ENCODE measurements at regions not wholly inside any gene's neighbourhood (a gene's known extent, or its start where the extent isn't known, plus 50 kb on each side); places are given as distances from the start of the nearest gene placed in this dataset.

DNA sequence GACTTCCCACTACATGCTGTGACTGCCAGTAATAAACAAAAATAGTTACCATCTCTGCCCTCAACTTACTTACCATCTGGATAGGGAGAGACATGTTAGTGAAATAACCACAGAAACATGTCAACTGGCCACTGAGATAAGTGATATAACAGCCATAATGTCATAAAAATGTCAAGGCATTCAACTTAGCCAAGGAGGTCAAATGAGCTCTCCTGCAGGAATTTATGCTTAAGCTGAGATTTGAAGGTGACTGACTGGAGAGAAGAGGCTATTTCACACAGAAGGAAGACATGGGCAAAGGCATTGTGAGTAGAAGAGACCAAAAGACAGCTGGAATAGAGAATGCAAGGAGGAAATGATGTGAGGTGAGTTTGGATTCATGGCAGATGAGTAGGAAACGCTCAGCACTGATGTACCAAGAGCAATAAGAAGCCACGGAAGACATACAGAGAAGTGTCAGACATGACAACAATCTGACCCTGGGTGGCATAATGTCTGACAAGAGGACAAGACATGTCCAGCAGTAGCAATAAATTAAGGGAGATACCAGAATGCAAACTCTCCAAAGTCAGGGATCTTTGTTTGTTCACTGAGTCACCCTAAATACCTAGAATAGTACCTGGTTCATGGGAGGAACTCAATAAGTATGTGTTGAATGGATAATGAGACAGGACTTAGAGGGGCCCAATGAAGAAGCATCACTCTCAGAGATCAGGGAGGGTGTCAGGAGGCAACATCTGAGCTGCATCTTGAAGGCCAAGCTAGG is 318.8 kb downstream of the ACTL7B start:
- H3K9me3 Mint-ChIP-seq (ENCODE audit: low read depth) = no peaks in the 10 kb centered on the region
- CTCF ChIA-PET = no interaction called here

DNA sequence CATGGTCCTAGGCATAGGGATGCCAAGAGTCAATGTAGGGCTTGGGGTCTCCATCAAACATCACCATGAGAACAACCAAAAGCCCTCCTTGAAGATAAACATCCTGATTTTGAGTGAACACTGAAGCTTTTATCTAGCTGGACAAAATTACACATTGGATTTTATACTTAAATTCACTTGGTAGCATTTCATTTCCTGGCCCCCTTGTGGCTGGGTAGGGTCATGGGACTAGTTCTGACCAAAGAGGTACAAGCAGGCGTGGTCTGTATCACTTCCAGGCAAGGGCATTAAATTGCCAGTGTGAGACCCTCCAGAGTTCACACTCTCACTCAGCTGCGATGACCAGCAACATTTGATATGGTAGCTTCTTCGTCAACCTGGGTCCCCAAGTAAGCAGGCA is 320.3 kb downstream of the ACTL7B start:
- CTCF ChIA-PET = no interaction called here
- no peak for ATAC-seq

More for the DNA sequence above, 318.8 kb downstream of the ACTL7B start:
- no peaks in the 10 kb centered on the region for H3K4me1 Mint-ChIP-seq
- ATAC-seq (no peak), DNase-seq (no peak)
- no peaks in the 10 kb centered on the region for H3K36me3 Mint-ChIP-seq
- H3K27me3 Mint-ChIP-seq = no peaks in the 10 kb centered on the region
- no peak overlapping the region for H3K27ac Mint-ChIP-seq
- H3K4me3 Mint-ChIP-seq = no peak overlapping the region

DNA sequence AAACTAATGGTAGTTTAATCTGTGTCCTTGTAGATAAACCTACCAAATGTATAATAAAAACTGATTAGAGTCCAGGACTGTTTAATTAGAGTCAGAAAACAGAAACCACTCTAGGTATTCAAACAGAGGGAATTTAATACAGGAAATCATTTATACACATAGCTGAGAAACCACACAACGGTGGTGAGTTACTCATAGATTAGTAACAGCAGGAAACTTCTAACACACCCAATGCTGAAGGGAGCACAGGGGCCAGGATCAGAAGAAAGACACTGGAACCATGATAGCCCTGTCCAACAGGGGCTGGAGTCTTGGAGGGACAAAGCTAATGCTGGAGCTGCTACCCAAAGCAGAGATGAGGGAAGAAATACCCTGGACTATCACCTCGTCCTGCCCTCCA is 321.0 kb downstream of the ACTL7B start:
- ATAC-seq (no peak), DNase-seq (no peak)
- no peaks in the 10 kb centered on the region for H3K9me3 Mint-ChIP-seq (ENCODE audit: low read depth)
- H3K27ac Mint-ChIP-seq = no peak overlapping the region
- H3K36me3 Mint-ChIP-seq = no peaks in the 10 kb centered on the region
- H3K4me1 Mint-ChIP-seq = no peaks in the 10 kb centered on the region
- H3K4me3 Mint-ChIP-seq = no peak overlapping the region
- CTCF ChIA-PET = no interaction called here
- H3K27me3 Mint-ChIP-seq = no peaks in the 10 kb centered on the region

More for the DNA sequence above, 320.3 kb downstream of the ACTL7B start:
- no peaks in the 10 kb centered on the region for H3K36me3 Mint-ChIP-seq
- no peaks in the 10 kb centered on the region for H3K4me1 Mint-ChIP-seq
- H3K9me3 Mint-ChIP-seq (ENCODE audit: low read depth) = no peaks in the 10 kb centered on the region
- H3K27ac Mint-ChIP-seq = no peak overlapping the region
- H3K27me3 Mint-ChIP-seq = no peaks in the 10 kb centered on the region
- H3K4me3 Mint-ChIP-seq = no peak overlapping the region
- DNase-seq = no peak

DNA sequence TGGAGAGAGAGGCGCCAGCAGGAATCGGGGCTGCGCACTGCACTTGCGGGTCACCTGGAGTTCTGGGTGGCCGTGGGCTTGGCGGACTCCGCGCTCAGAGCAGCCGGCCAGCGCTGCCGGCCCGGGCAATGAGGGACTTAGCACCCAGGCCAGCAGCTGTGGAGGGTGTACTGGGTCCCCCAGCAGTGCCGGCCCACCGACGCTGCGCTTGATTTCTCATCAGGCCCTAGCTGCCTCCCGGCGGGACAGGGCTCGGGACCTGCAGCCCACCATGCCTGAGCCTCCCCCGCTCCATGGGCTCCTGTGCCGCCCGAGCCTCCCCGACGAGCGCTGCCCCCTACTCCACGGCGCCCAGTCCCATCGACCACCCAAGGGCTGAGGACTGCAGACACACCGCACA is 325.6 kb downstream of the ACTL7B start:
- Mint-ChIP-seq H3K27me3 (no peaks in the 10 kb centered on the region), H3K9me3 (ENCODE audit: low read depth) (peaks cover 3% of the 10 kb centered on the region), H3K4me1 (no peaks in the 10 kb centered on the region)

DNA sequence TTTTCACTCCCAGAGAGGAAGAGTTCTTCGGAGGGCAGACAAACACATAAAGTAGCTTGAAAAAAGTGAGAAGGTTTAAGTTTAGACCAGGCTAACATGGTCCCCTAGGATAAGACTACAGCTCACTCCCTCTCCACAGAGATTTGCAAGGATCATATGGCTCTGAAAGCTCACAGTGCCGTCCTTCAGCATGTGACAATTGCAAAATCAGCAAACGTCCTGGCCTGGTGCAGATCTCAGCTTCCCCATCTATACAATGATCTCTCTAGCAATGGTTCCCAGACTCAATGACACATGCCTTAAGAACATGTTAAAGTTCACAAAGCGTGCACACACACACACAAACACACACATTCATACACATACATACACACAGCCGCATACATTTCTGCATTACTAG is 327.6 kb downstream of the ACTL7B start:
- no peaks in the 10 kb centered on the region for H3K27me3 Mint-ChIP-seq
- no peak overlapping the region for H3K4me3 Mint-ChIP-seq
- H3K4me1 Mint-ChIP-seq = no peaks in the 10 kb centered on the region
- no peak overlapping the region for H3K27ac Mint-ChIP-seq
- no peaks in the 10 kb centered on the region for H3K36me3 Mint-ChIP-seq
- DNase-seq (no peak), ATAC-seq (no peak)
- CTCF ChIA-PET = no interaction called here
- peaks cover 3% of the 10 kb centered on the region for H3K9me3 Mint-ChIP-seq (ENCODE audit: low read depth)

More for the DNA sequence above, 325.6 kb downstream of the ACTL7B start:
- DNase-seq (no peak), ATAC-seq (no peak)
- Mint-ChIP-seq H3K4me3 (no peak overlapping the region), H3K27ac (no peak overlapping the region), H3K36me3 (no peaks in the 10 kb centered on the region)
- CTCF ChIA-PET = no interaction called here

DNA sequence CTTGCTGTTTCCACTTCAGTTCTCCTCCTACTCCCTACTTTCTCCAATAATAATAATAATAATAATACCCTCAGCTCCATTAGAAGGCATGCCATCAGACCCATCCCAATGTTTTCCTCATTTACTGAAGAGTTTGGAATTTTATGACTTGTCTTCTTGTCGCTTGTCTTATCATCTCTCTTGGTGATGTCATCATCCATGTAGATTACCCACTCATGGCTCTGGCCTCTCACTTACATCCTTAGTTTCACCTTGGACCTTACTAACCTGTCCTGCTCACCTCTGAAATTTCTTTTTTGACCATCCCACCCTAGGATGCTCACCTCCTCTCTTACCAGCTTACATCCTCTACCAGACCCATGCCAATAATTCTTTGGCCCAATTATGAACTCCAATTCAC is 329.3 kb downstream of the ACTL7B start:
- CTCF ChIA-PET = no interaction called here
- no peak overlapping the region for H3K4me3 Mint-ChIP-seq
- no peaks in the 10 kb centered on the region for H3K27me3 Mint-ChIP-seq
- H3K36me3 Mint-ChIP-seq = no peaks in the 10 kb centered on the region
- H3K9me3 Mint-ChIP-seq (ENCODE audit: low read depth) = peaks cover 3% of the 10 kb centered on the region
- DNase-seq (no peak), ATAC-seq (no peak)
- no peaks in the 10 kb centered on the region for H3K4me1 Mint-ChIP-seq
- H3K27ac Mint-ChIP-seq = no peak overlapping the region

DNA sequence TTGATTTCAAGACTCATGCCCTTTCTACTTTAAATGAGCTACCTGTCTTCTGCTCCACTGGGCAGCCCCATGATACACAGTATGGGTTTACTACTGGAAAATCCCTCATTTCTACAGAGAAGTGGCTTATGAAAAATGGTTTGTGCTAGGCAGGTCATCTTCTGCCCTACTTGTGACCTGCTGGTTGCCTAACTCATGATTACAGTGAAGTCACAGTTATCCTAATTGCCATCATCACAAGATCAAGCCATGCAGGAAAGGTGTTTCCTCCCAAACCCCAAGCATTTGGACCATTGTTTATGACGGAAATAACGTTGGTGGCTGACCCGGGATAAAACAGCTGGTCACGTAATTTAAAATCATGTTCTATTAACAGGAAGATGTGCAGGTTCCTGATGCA is 330.6 kb downstream of the ACTL7B start:
- H3K36me3 Mint-ChIP-seq = no peaks in the 10 kb centered on the region
- no peak overlapping the region for H3K27ac Mint-ChIP-seq
- DNase-seq (no peak), ATAC-seq (no peak)
- H3K4me3 Mint-ChIP-seq = no peak overlapping the region
- no peaks in the 10 kb centered on the region for H3K27me3 Mint-ChIP-seq
- CTCF ChIA-PET = no interaction called here
- H3K4me1 Mint-ChIP-seq = no peaks in the 10 kb centered on the region
- peaks cover 3% of the 10 kb centered on the region for H3K9me3 Mint-ChIP-seq (ENCODE audit: low read depth)

DNA sequence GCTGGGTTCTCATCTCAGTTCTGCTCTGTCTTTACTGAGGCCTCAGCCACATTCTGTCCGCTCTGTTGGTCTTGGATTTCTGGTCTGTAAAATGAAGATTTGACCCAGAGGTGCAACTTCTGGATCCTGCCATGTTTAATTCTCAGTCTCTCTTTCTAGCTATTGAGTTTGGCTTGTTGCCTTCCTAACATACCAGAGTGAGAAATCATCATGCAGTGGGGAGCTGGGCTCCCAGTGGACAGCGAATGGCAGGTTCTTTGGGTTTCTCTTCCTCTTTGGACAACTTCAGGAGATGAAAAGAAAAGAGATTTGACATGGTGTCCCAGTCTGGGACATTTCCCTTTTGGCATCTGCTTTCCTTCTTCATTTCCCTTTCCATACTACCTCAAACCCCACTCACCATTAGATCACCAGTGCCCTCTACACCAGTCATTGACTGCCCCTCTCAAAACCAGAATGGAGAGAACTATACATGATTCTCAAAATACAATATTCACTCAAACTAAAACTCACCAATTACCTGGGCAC is 334.7 kb downstream of the ACTL7B start:
- Mint-ChIP-seq H3K4me3 (no peak overlapping the region), H3K36me3 (no peaks in the 10 kb centered on the region), H3K4me1 (no peaks in the 10 kb centered on the region), H3K27me3 (no peaks in the 10 kb centered on the region), H3K9me3 (ENCODE audit: low read depth) (no peaks in the 10 kb centered on the region), H3K27ac (no peak overlapping the region)
- CTCF ChIA-PET = no interaction called here
- DNase-seq = no peak
- no peak for ATAC-seq

DNA sequence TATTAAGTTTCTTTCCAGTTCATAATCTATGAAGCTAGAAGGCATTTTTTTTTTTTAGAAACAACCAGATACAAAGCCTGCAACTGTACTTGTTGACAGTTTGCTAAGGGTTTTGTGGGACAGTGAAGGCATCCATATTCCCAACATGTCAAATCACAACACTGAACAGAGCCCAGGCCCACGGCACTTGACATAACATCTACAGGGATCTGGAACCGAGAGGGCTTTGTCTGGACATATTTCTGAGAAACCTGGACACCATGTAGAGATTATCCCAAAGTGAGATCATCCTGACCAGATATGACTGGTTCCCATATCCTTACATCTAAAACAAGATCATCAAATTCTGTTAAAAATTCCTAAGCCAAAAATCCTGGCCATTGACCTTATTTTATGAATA is 336.3 kb downstream of the ACTL7B start:
- ATAC-seq = no peak
- no peaks in the 10 kb centered on the region for H3K9me3 Mint-ChIP-seq (ENCODE audit: low read depth)
- H3K36me3 Mint-ChIP-seq = no peaks in the 10 kb centered on the region
- no peak for DNase-seq
- H3K4me1 Mint-ChIP-seq = no peaks in the 10 kb centered on the region
- CTCF ChIA-PET = no interaction called here
- no peaks in the 10 kb centered on the region for H3K27me3 Mint-ChIP-seq
- H3K4me3 Mint-ChIP-seq = no peak overlapping the region
- no peak overlapping the region for H3K27ac Mint-ChIP-seq

DNA sequence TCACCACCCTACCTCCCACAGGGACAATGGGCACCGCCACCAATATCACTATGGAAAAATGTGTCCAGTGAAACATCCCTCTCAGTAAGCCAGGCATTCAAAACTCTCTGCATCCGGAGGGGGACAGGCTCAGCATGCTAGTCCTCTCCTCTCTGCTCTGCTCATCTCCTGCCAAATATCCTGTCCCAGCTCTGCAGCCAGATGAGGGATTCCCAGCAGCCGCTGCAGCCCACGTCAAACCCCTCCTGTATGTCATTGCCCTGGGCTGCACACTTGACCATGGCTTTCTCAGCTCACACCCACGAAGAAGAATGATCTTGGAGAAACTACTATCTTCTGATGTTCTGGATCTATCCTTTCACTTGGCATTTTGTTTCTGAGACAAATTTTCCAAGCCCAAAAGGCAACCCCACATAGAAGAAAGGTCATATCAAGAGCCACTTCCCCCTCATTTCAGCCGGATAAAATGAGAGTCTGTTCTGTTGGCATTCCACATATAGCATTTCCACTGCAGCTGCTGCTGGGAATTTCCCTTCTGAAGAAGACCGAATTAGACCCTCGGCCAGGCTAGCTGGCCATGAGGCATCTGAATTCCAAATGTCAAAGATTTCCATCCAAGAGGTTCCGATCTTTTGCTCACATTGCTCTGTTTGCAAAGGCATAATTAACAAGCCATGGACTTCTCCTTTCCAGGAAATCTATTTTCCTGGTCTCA is 338.0 kb downstream of the ACTL7B start:
- Mint-ChIP-seq H3K27ac (no peak overlapping the region), H3K4me1 (no peaks in the 10 kb centered on the region), H3K27me3 (no peaks in the 10 kb centered on the region), H3K4me3 (no peak overlapping the region), H3K9me3 (ENCODE audit: low read depth) (no peaks in the 10 kb centered on the region), H3K36me3 (no peaks in the 10 kb centered on the region)
- DNase-seq (no peak), ATAC-seq (no peak)
- CTCF ChIA-PET = no interaction called here

DNA sequence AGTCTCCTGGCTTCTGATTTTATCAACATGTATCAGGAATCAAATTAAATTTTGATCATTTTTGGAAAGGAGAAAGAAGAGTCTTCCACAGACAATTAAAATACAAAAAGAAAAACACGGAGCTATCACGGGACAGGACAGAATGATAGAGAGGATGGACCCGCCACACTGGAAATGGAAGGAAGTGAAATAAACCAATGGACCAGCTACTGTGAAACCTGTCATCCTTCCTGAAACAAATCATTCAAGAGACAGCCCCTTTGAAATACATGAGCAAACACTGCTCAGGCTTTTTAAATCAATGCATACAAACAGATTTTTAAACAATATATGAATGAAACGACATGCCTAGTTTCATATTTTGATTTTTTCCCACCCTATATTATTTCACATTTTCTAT is 339.4 kb downstream of the ACTL7B start:
- DNase-seq = no peak
- Mint-ChIP-seq H3K4me3 (no peak overlapping the region), H3K27me3 (no peaks in the 10 kb centered on the region), H3K36me3 (no peaks in the 10 kb centered on the region), H3K4me1 (no peaks in the 10 kb centered on the region), H3K9me3 (ENCODE audit: low read depth) (no peaks in the 10 kb centered on the region), H3K27ac (no peak overlapping the region)
- CTCF ChIA-PET = no interaction called here
- no peak for ATAC-seq

DNA sequence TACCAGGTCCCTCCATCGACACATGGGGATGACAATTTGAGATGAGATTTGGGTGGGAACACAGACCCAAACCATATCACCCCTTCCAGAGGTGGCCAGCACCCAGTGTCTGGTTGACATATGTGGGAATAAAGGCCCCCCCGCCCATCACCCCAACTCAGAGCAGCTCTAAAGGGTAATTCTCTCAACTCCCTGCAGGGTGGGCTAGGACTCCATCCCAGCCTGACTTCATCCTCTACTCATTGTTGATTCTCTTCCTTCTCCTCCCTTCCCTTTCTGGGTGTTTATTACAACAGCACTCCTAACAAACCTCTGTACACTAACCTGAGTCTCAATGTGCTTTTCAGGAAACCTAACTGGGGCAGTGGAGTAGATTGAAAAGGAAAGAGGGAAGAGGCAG is 339.9 kb downstream of the ACTL7B start:
- no peaks in the 10 kb centered on the region for H3K27me3 Mint-ChIP-seq
- no peak overlapping the region for H3K4me3 Mint-ChIP-seq
- CTCF ChIA-PET = no interaction called here
- no peaks in the 10 kb centered on the region for H3K36me3 Mint-ChIP-seq
- no peaks in the 10 kb centered on the region for H3K9me3 Mint-ChIP-seq (ENCODE audit: low read depth)
- ATAC-seq = no peak
- no peaks in the 10 kb centered on the region for H3K4me1 Mint-ChIP-seq
- H3K27ac Mint-ChIP-seq = no peak overlapping the region
- no peak for DNase-seq

DNA sequence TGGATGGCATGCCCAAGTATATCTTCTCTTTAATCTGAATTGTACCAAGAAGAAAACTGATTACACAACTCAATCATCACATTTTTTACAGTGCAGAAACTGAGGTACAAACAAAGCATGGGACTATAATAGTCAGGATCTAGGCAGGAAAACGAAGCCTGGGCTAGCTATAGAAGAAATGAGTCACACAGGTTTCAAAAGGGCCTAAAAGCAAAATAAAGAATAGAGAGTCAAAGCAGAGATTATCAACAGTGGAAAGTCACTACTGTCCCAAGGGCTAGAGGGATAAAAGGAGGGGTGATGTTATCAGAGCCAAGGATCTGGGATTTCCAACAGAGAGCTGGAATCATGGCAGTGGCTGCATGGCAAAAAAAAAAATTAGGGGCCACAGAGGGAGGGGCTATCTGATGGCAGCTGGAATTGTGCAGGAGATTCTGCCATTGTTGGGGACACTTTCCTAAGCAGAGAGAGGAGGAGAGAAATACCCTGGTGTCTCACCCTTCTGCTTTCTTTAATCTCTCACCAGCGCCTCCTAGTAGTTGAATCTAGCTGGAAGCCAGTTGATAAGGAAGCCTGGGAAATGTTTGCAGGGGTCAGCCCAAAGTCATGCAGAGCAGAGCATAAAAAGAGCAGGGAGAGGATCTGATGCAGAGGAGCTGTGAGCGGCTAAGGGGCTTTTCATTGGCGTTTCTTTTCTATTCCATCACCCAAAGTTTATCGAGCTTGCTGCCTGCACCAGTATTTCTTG is 343.2 kb downstream of the ACTL7B start:
- no peaks in the 10 kb centered on the region for H3K36me3 Mint-ChIP-seq
- no peak overlapping the region for H3K4me3 Mint-ChIP-seq
- CTCF ChIA-PET = no interaction called here

DNA sequence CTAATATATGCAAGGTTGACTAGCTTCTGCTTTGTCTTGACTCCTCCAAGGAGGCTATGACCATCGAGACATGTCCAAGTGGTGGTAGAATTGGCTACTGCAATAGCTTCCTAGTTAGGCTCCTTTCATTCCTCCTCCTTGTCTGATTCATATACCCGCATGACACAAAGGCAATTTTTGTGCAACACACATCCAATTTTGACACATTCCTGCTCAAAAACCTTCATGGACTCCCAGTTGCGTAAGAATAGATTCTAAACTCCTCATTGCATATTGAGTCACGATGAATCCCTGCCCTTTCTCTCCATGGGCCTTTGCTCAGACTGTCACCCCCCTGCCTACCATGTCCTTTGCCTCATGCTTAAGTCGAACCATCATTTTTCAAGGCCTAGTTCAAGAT is 344.5 kb downstream of the ACTL7B start:
- Mint-ChIP-seq H3K27me3 (no peaks in the 10 kb centered on the region), H3K4me1 (no peaks in the 10 kb centered on the region), H3K36me3 (no peaks in the 10 kb centered on the region), H3K27ac (no peak overlapping the region), H3K4me3 (no peak overlapping the region), H3K9me3 (ENCODE audit: low read depth) (no peaks in the 10 kb centered on the region)
- DNase-seq (no peak), ATAC-seq (no peak)
- CTCF ChIA-PET = no interaction called here

More for the DNA sequence above, 343.2 kb downstream of the ACTL7B start:
- no peaks in the 10 kb centered on the region for H3K9me3 Mint-ChIP-seq (ENCODE audit: low read depth)
- DNase-seq (no peak), ATAC-seq (no peak)
- H3K4me1 Mint-ChIP-seq = no peaks in the 10 kb centered on the region
- H3K27ac Mint-ChIP-seq = no peak overlapping the region
- no peaks in the 10 kb centered on the region for H3K27me3 Mint-ChIP-seq
